Activated CD4-positive, CD25-positive, alpha-beta regulatory T cell treated with anti-CD3 and anti-CD28 coated beads, Interleukin-2, amount 50 U/mL, for 24 hours (primary cell): ENCODE measurements at regions not wholly inside any gene's neighbourhood (a gene's known extent, or its start where the extent isn't known, plus 50 kb on each side); places are given as distances from the start of the nearest gene placed in this dataset.
"Not testable (repeated sequence)": the region's sequence is repeated elsewhere in the genome, so short reads cannot be mapped to it uniquely, and the experiment has no call there.

Source experiments
- ATAC-seq, 2 donors: fragments of 150-1000 bp; cut with Tn5 transposase; one replicate each; pipeline ENCODE4 v1.10.0; 2021; ENCODE audit warnings: mild to moderate bottlenecking in 1 of 2, moderate library complexity in 1 of 2

DNA sequence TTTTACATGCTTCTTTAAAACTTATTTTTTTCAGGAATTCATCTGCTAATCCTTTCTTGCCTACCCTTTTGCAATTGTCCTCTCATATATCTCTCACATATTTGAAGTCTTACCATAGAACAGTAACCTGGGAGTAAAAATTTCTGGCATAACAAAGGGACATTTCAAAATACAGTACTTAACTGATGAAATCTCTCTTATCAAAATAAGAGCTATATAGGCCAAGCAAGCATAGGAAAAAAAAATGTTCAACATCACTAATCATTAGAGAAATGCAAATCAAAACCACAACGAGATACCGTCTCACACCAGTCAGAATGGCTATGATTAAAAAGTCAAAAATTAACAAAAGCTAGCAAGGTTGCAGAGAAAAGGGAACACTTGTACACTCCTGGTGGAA, 2062.7 kb upstream of the CDH6 start:
- no peak for ATAC-seq

DNA sequence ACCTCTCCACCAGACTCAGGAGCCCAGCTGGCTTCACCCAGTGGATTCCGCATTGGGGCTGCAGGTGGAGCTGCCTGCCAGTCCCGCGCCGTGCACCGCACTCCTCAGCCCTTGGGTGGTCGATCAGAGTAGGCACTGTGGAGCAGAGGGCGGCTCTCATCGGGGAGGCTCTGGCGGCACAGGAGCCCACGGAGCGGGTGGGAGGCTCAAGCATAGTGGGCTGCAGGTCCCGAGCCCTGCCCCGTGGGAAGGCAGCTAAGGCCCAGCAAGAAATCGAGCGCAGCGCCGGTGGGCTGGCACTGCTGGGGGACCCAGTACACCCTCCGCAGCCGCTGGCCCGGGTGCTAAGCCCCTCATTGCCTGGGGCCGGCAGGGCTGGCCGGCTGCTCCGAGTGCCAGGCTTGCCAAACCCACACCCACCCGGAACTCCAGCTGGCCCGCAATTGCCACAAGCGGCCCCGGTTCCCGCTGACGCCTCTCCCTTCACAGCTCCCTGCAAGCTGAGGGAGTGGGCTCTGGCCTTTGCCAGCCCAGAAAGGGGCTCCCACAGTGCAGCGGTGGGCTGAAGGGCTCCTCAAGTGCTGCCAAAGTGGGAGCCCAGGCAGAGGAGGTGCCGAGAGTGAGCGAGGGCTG, 2065.8 kb upstream of the CDH6 start:
- ATAC-seq: not testable (repeated sequence)

GRCh38 chr5:29126462-29126861, 2067.0 kb upstream of the CDH6 start:
- not testable (repeated sequence) for ATAC-seq

- ATAC-seq: no peak
These were observed 2071.2 kb upstream of the CDH6 start for GRCh38 chr5:29122306-29122705.

- no peak for ATAC-seq
These were observed 2076.0 kb upstream of the CDH9 start for GRCh38 chr5:29114331-29114768.

- ATAC-seq: no peak
These were observed 2075.1 kb upstream of the CDH9 start for GRCh38 chr5:29113516-29113915.

- ATAC-seq: no peak
These were observed 2061.2 kb upstream of the CDH9 start for GRCh38 chr5:29099585-29099984.

GRCh38 chr5:29089591-29090130, 2051.3 kb upstream of the CDH9 start:
- ATAC-seq: no peak

DNA sequence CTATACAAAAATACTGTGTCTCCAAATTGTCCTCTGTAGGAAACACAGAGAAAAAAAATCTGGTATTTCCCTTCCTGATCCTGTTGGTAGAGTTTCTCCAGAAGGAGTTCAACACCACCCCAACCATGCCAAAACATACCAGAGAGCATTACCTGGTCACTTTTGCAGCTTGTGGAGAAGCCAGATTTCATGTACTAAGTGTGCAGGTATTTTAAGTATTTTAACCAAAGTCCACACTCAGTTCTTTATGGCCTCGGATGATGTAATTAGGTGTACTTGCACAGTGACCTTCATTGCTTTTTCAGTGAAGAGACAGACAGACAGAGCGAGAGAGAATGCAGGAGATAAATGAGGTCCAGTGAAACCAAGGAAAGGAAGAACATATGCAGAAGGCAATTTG, 2046.8 kb upstream of the CDH9 start:
- no peak for ATAC-seq

DNA sequence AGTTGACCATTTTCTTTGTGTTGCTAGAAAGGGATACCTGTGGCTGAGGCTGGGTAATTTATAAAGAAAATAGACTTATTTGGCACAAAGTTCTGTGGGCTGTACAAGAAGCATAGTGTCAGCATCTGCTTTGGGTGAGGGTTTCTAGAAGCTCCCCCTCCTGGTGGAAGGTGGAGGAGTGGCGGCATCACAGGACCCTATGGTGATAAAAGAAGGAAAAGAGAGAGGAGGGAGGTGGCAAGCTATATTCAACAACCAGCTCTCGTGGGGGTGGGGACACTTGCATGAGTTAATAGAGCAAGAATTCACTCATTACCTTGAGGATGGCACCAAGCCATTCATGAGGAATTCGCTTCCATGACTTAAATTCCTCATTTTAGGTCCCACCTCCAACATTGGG, 2041.4 kb upstream of the CDH9 start:
- no peak for ATAC-seq

DNA sequence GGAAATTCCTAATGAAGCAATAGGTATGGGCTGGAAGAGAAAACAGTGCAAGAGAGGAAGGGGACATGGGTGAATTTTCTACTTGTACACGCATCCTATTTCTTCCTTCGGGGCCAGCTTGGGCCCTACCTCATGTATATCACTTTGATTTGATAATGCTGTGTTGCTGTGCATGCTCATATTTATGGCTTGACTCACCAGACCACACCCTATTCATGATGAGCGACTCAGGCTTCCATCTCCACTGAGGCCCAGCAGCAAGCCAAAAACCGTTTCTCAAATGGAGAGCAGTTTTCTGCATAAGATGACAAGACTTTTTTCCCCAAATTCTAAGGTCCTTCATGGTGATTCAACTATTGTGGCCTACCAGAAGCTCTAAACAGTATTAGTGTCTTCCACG, 2039.1 kb upstream of the CDH9 start:
- no peak for ATAC-seq

- no peak for ATAC-seq
These were observed 2030.7 kb upstream of the CDH9 start for GRCh38 chr5:29069104-29069402.

DNA sequence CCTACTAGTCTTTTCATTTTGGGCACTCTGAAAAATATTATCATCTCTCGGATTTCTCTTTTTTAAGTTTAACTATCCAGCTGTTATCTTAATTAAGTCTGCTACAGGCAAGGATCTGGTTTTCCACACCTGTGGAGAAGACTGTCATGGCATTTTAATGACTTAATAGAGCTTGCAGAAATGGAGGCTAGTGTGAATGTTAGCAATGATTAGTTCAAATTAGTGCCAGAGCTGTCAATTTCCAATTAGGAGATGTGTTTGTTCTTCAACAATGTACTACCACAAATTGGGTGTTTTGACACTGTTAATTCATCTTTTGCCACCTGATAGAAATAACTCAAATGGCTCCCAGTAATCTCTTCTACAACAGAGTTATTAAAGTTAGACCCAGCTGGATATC, 2023.0 kb upstream of the CDH9 start:
- ATAC-seq: no peak

- no peak for ATAC-seq
These were observed 2016.3 kb upstream of the CDH9 start for GRCh38 chr5:29054694-29055093.

- no peak for ATAC-seq
These were observed 2015.9 kb upstream of the CDH9 start for GRCh38 chr5:29054282-29054681.

- ATAC-seq: no peak
These were observed 2013.1 kb upstream of the CDH9 start for GRCh38 chr5:29051509-29051908.

- no peak for ATAC-seq
These were observed 2003.8 kb upstream of the CDH9 start for GRCh38 chr5:29042152-29042551.

DNA sequence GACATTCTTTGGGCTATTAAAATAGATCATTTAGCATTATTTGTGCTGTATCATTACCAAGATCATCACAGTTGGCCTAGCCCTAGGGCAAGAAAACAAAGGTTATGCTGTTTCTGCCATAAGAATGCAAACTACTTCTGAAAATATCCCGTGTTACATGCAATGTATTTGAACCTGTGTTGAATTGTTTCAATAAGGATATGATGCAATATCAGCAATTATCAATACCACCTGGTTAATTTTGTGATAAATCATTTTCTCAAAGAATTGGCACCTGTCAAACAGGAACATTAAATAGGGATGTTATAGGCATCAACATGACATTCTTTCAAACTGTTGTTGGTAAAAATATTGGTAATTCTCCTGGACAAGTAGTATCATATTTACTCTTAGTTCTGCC, 2002.0 kb upstream of the CDH9 start:
- ATAC-seq: no peak

- no peak for ATAC-seq
These were observed 2001.6 kb upstream of the CDH9 start for GRCh38 chr5:29039994-29040393.

- ATAC-seq: no peak
These were observed 1999.3 kb upstream of the CDH9 start for GRCh38 chr5:29037716-29038115.

GRCh38 chr5:29024052-29024451, 1985.7 kb upstream of the CDH9 start:
- ATAC-seq: no peak

DNA sequence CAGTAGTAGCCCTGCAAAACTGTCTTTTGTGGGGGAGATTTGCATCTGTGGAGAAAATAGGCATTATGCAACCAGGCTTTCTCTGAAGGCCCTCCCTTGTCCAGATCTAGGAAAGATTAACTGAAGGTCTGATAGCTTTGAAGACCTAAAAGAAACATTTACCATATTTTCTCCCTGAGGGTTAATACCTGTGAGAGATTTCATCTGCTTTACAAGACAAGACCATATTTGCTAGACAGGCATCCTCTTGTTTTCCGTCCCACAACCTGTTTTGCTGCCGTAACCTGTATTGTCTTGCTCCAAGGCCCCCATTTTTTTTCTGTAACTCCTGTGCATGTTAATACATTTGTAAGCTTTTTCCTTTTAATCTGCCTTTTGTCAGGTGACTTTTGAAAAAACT, 1985.2 kb upstream of the CDH9 start:
- ATAC-seq: no peak

GRCh38 chr5:29017501-29017900, 1979.1 kb upstream of the CDH9 start:
- ATAC-seq: no peak

GRCh38 chr5:29016067-29016466, 1977.7 kb upstream of the CDH9 start:
- ATAC-seq: no peak

- no peak for ATAC-seq
These were observed 1977.1 kb upstream of the CDH9 start for GRCh38 chr5:29015523-29015922.
